ENCODE measurements at regions not wholly inside any gene's neighbourhood (a gene's known extent, or its start where the extent isn't known, plus 50 kb on each side); places are given as distances from the start of the nearest gene placed in this dataset.

DNA sequence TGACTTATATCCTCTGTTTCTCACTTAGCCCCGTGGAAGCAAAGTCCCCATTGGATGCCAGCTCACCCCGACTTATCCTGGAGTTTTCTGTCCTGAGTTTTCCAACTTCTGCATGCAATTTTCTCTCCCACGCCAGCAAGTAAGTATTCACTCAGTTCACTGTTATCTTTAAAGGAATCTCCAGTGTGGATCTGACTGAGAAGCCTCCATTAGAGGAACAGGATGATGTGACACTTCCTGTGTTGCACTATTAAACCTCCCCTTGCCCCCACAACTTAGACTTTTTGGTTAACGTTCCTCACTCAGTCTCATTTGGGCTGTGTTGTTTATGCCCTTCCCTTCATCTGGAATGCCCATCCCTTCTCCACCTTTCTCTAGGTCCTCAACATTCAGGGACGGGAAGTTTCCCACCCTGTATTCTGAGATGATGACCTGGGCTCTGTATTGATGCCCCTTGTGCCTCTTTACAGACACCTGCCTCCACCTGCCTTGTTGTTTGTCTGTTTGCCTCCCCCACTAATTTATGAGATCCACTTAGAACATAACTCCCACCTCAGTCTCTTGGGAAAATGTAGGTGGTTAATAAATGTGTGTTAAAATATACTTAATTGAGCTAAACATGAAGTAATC is 536.1 kb upstream of the RAB6C start:
- DNase-seq (ENCODE audit: insufficient read length, low spot score) (no peak), FAIRE-seq (no peak)
- TF ChIP-seq POLR2A (IDR thresholded peaks at IDR 0.05; ENCODE audit: low read depth, low read length) (no peak), POLR2AphosphoS5 (IDR thresholded peaks at IDR 0.05; ENCODE audit: low read depth, low read length) (no peak), TAF1 (IDR thresholded peaks at IDR 0.05; ENCODE audit: low read depth, low read length) (no peak), SPI1 (IDR thresholded peaks at IDR 0.05; ENCODE audit: low read depth, low read length) (no peak), POU2F2 (IDR thresholded peaks at IDR 0.05; ENCODE audit: low read depth, low read length) (no peak), PAX5 (IDR thresholded peaks at IDR 0.05; ENCODE audit: insufficient read depth, low read length, severe bottlenecking) (no peak)

DNA sequence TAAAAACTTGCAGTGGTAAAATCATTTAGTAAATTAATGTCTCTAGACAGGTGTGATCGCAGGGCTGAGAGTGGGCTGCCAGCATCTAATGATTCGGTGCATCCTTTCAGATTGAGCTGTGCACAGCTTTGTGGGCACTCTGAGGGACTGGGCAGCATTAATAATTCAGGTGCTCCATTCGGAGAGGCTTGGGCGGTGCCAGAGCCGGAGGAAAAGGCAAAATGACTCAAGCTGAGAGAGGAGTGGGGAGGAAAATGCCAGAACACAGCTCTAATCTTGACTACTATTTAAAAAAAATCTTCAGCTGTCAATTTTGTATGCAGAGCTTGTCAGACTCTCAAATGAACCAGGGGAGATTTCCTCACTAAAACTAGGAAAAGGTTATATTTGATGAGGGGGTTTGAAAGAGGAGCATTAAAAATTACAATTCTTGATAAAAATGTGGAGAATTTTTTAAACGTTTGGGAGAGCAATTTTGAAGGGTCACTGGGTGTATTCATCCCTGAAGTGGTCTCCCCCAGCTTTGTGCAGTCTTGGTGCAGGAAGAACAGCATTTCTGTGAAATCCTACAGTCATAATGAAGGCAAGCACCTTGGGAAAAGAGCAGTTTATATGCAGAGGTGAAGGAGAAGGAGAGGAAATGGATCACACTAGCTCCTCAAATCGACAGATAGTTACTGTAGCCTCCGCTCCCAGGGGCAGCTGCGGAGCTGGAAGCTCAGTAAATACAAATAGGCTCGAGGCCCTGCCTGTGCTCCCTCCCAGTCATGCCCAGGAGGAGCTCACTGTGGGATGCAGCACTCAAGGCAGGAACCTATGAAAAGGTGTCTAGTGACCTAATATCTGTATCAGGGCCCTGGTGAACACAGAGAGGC is 535.4 kb upstream of the RAB6C start:
- DNase-seq (ENCODE audit: insufficient read length, low spot score) = no peak
- TF ChIP-seq POLR2AphosphoS5 (IDR thresholded peaks at IDR 0.05; ENCODE audit: low read depth, low read length) (no peak), POU2F2 (IDR thresholded peaks at IDR 0.05; ENCODE audit: low read depth, low read length) (no peak), SPI1 (IDR thresholded peaks at IDR 0.05; ENCODE audit: low read depth, low read length) (no peak), TAF1 (IDR thresholded peaks at IDR 0.05; ENCODE audit: low read depth, low read length) (no peak), PAX5 (IDR thresholded peaks at IDR 0.05; ENCODE audit: insufficient read depth, low read length, severe bottlenecking) (no peak), POLR2A (IDR thresholded peaks at IDR 0.05; ENCODE audit: low read depth, low read length) (no peak)
- no peak for FAIRE-seq

DNA sequence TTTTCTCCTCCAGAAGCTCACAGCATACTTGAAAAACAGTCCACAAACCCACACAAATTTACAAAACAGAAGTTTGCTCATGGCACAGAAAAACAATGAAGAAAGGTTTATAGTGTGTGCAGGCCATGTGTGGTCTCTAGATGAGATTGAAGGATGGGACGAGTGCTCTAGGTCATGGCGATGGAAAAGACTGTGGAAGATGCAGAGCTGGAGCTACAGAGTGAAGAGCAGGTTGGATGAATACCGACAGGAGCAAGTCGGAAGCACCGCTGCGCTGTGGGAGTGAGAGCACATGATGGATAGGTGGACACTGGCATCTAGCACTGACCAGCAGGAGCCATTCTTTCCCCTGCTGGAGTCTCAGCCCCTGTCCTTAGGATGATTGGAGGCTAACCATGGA is 534.7 kb upstream of the RAB6C start:
- DNase-seq (ENCODE audit: insufficient read length, low spot score) (no peak), FAIRE-seq (no peak)
- TF ChIP-seq POU2F2 (IDR thresholded peaks at IDR 0.05; ENCODE audit: low read depth, low read length) = no peak
- TF ChIP-seq PAX5 (IDR thresholded peaks at IDR 0.05; ENCODE audit: insufficient read depth, low read length, severe bottlenecking) = no peak
- no peak for TF ChIP-seq POLR2A (IDR thresholded peaks at IDR 0.05; ENCODE audit: low read depth, low read length)
- no peak for TF ChIP-seq POLR2AphosphoS5 (IDR thresholded peaks at IDR 0.05; ENCODE audit: low read depth, low read length)

DNA sequence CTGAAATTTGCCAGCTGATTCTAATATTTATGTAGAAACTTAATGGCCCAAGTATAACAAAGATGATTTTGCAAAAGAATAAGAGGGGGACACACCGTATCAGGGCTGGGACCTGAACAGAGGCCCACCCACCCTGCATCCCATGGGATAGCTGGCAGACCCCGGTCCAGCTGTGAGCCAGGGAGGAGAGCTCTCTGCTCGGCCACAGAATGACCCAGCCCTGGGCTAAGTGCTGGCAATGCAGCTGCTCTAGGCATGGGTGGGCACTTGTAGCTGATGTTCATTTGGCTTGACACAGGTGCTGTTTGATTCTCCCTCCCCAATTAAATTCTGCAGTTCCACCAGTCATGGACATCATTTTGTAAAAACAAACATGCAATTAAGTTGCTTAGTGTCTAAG is 522.8 kb upstream of the RAB6C start:
- TF ChIP-seq SPI1 (IDR thresholded peaks at IDR 0.05; ENCODE audit: low read depth, low read length) = no peak
- no peak for TF ChIP-seq POU2F2 (IDR thresholded peaks at IDR 0.05; ENCODE audit: low read depth, low read length)
- TF ChIP-seq POLR2AphosphoS5 (IDR thresholded peaks at IDR 0.05; ENCODE audit: low read depth, low read length) = no peak
- no peak for TF ChIP-seq POLR2A (IDR thresholded peaks at IDR 0.05; ENCODE audit: low read depth, low read length)
- TF ChIP-seq PAX5 (IDR thresholded peaks at IDR 0.05; ENCODE audit: insufficient read depth, low read length, severe bottlenecking) = no peak
- DNase-seq (ENCODE audit: insufficient read length, low spot score) (no peak), FAIRE-seq (no peak)

DNA sequence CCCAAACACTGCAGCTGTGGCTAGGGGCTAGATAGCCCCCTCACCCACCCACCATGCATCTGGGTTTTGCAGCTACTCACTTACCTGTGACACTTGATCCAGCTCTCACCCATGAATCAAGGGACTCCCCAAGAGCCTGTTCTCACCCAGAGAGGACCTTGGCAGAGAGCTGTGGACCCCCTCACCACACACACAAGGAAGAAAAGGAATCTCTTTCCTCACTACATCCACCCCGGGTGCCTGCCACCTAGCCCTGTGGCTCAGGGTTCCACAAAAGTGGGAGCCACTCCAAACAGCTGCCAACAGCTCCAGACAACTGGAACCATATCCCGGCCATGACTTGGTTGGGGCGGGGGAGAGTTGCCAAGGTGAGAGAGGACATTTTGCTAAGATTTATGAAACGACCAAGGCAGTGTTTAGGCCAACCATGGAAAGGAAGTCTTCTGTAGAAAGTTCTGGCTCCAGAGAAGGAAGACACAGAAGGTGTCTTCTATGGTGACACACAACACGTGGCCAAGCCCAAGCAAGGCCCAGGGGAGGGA is 522.1 kb upstream of the RAB6C start:
- TF ChIP-seq POU2F2 (IDR thresholded peaks at IDR 0.05; ENCODE audit: low read depth, low read length) = no peak
- DNase-seq (ENCODE audit: insufficient read length, low spot score) = no peak
- no peak for FAIRE-seq

DNA sequence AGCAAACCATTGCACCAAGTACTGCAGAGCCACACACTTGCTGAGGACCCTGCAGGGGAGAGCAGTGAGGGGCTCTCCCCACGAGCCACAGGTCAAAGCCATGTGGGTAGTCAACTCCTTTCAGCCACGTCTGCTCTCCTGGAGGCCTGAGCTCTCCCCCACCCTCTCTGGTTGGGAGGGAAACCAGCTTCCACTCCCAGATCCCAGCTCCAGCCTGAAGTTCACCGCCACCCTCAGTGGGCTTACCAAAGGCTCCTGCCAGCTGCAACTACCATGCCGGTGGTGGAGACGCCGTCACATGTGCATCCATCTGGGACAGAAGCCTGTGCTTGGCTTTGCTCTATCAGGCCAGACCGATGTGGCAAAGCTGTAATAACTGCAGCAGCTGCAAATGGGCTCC is 521.5 kb upstream of the RAB6C start:
- FAIRE-seq = no peak
- DNase-seq (ENCODE audit: insufficient read length, low spot score) = no peak
- no peak for TF ChIP-seq POU2F2 (IDR thresholded peaks at IDR 0.05; ENCODE audit: low read depth, low read length)
- TF ChIP-seq TAF1 (IDR thresholded peaks at IDR 0.05; ENCODE audit: low read depth, low read length) = no peak
- TF ChIP-seq SPI1 (IDR thresholded peaks at IDR 0.05; ENCODE audit: low read depth, low read length) = no peak
- no peak for TF ChIP-seq PAX5 (IDR thresholded peaks at IDR 0.05; ENCODE audit: insufficient read depth, low read length, severe bottlenecking)
- no peak for TF ChIP-seq POLR2A (IDR thresholded peaks at IDR 0.05; ENCODE audit: low read depth, low read length)
- no peak for TF ChIP-seq POLR2AphosphoS5 (IDR thresholded peaks at IDR 0.05; ENCODE audit: low read depth, low read length)

DNA sequence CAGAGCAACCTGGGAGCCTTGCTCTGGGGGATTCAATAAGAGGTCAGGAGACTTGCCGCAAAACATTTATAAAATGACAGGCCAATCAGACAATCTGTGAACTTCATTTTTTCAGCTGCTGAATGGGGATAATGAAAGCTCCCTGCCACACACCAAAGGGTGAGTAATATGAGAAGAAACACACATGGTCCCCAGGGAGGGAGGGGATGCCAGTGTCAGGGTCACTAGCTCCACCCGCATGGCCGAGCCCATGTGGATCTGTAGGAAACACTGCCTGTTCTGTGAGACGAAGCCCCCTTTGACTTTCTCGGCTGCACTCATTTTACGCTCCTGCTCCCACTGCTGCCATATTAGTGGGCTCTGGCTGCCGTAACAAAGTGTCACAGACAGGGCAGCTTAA is 521.0 kb upstream of the RAB6C start:
- no peak for DNase-seq (ENCODE audit: insufficient read length, low spot score)
- no peak for TF ChIP-seq PAX5 (IDR thresholded peaks at IDR 0.05; ENCODE audit: insufficient read depth, low read length, severe bottlenecking)
- no peak for TF ChIP-seq POLR2AphosphoS5 (IDR thresholded peaks at IDR 0.05; ENCODE audit: low read depth, low read length)
- no peak for TF ChIP-seq POLR2A (IDR thresholded peaks at IDR 0.05; ENCODE audit: low read depth, low read length)
- no peak for TF ChIP-seq POU2F2 (IDR thresholded peaks at IDR 0.05; ENCODE audit: low read depth, low read length)
- TF ChIP-seq TAF1 (IDR thresholded peaks at IDR 0.05; ENCODE audit: low read depth, low read length) = no peak
- no peak for TF ChIP-seq SPI1 (IDR thresholded peaks at IDR 0.05; ENCODE audit: low read depth, low read length)
- no peak for FAIRE-seq

DNA sequence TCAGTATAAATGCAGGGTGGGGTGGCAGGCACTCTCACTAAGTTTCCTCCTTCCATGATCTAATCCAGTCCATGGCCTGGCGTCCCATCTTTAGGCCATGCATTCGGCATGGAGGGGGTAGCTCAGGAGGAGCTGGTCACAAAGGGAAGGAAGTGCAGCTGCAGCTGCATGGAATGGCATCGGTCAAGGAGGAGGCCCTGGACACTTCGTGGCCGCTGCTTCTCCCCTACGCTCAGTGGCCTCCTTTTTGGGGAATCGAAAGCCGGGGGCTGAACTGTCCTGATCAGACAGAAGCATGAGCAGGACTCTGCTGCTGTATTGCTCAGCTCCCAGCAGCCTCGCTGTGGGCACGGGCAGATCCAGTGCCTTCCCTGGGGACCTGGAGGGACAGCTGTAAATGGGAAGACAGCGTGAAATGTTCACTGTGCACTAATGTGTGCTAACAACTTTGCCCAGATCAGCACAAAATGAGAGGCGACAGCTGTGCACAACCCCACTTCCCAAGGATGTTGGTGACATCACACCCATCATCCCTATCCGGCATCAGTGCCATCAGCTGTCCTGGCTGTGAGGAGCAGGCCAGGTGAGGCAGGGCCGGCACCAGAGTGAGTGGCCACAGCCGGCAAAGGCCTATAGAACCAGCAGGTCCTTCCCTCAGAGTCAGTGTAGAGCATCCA is 520.1 kb upstream of the RAB6C start:
- no peak for FAIRE-seq

DNA sequence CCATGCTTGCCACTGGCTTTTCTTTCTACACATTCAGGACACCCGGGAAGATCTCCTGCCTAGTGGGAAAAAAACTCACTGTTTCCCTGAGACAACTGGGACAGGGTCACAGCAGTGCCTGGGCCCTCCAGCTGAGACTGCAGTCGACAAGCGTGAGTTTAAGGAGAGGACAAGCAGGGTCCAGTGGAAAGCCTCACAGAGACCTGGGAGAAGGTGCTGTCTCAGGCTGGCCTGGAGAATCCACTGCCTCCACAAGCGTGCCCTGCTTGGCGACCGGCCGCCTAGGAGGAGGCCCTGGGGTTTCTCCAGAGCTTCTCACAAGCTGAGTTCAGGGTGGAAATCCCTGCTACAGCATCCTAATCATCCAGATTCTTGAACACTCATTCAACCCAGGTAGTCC is 519.6 kb upstream of the RAB6C start:
- no peak for FAIRE-seq
- no peak for DNase-seq (ENCODE audit: insufficient read length, low spot score)
- no peak for TF ChIP-seq POLR2A (IDR thresholded peaks at IDR 0.05; ENCODE audit: low read depth, low read length)
- TF ChIP-seq SPI1 (IDR thresholded peaks at IDR 0.05; ENCODE audit: low read depth, low read length) = no peak
- no peak for TF ChIP-seq POLR2AphosphoS5 (IDR thresholded peaks at IDR 0.05; ENCODE audit: low read depth, low read length)
- TF ChIP-seq POU2F2 (IDR thresholded peaks at IDR 0.05; ENCODE audit: low read depth, low read length) = no peak
- no peak for TF ChIP-seq TAF1 (IDR thresholded peaks at IDR 0.05; ENCODE audit: low read depth, low read length)
- TF ChIP-seq PAX5 (IDR thresholded peaks at IDR 0.05; ENCODE audit: insufficient read depth, low read length, severe bottlenecking) = no peak

More for the DNA sequence above, 520.1 kb upstream of the RAB6C start:
- DNase-seq (ENCODE audit: insufficient read length, low spot score) = no peak
- TF ChIP-seq PAX5 (IDR thresholded peaks at IDR 0.05; ENCODE audit: insufficient read depth, low read length, severe bottlenecking) (no peak), SPI1 (IDR thresholded peaks at IDR 0.05; ENCODE audit: low read depth, low read length) (no peak), TAF1 (IDR thresholded peaks at IDR 0.05; ENCODE audit: low read depth, low read length) (no peak), POU2F2 (IDR thresholded peaks at IDR 0.05; ENCODE audit: low read depth, low read length) (no peak), POLR2AphosphoS5 (IDR thresholded peaks at IDR 0.05; ENCODE audit: low read depth, low read length) (no peak), POLR2A (IDR thresholded peaks at IDR 0.05; ENCODE audit: low read depth, low read length) (no peak)
